HUES6 (cell line): ENCODE measurements at regions not wholly inside any gene's neighbourhood (a gene's known extent, or its start where the extent isn't known, plus 50 kb on each side); places are given as distances from the start of the nearest gene placed in this dataset.

Experiments
- H3K27ac ChIP-seq: 2 replicates; pipeline ENCODE4 v1.7.0; 2013; ENCODE audit warnings: low read depth, mild to moderate bottlenecking, low read length, inconsistent platforms
- H3K27me3 ChIP-seq: 2 replicates; pipeline ENCODE4 v1.6.1; 2013; ENCODE audit warnings: low read length; ENCODE audit not compliant: control insufficient read depth, insufficient read depth
- H3K36me3 ChIP-seq: 2 replicates; pipeline ENCODE4 v1.6.1; 2013; ENCODE audit warnings: low read length; ENCODE audit not compliant: control insufficient read depth, insufficient read depth
- H3K4me1 ChIP-seq: 2 replicates; pipeline ENCODE4 v1.6.1; 2013; ENCODE audit warnings: low read length; ENCODE audit not compliant: control insufficient read depth, insufficient read depth
- H3K4me3 ChIP-seq: 2 replicates; pipeline ENCODE4 v1.5.1; 2013; ENCODE audit warnings: low read depth, low read length
- H3K9ac ChIP-seq: one replicate; pipeline ENCODE4 v1.6.1; 2013; ENCODE audit warnings: mild to moderate bottlenecking, low read length
- H3K9me3 ChIP-seq: 2 replicates; pipeline ENCODE4 v1.6.1; 2013; ENCODE audit warnings: low read depth, low read length; ENCODE audit not compliant: control insufficient read depth, insufficient read depth

DNA sequence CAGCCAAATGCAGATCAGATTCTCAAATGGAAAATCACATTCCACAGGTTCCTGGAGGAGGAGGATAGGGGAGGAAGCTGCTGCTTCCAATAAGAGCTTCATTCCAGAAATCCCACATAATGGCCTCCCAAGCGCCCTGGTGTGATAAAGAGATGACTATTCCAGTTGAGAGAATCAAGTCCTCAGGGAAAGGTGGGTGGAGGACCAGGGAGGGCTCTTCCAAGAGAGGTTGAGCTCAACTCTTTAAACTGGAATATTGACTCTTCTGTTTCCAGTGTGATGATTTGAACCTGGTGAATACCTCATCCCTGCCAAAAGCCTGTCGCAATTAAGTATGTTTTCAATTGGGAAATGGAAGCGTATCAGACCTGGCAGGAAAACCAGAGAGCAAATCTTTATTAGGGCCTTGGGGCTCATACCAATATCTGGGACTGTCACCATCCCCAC, 81.4 kb upstream of the DYNLRB2 start:
- no peaks in the 10 kb centered on the region for H3K36me3 ChIP-seq
- H3K4me1 ChIP-seq = peaks cover 4% of the 10 kb centered on the region
- no peak overlapping the region for H3K27ac ChIP-seq
- no peak overlapping the region for H3K4me3 ChIP-seq
- no peak overlapping the region for H3K9ac ChIP-seq
- H3K27me3 ChIP-seq = no peaks in the 10 kb centered on the region
- peaks cover 3% of the 10 kb centered on the region; the same call in 1 of the 2 replicates for H3K9me3 ChIP-seq

DNA sequence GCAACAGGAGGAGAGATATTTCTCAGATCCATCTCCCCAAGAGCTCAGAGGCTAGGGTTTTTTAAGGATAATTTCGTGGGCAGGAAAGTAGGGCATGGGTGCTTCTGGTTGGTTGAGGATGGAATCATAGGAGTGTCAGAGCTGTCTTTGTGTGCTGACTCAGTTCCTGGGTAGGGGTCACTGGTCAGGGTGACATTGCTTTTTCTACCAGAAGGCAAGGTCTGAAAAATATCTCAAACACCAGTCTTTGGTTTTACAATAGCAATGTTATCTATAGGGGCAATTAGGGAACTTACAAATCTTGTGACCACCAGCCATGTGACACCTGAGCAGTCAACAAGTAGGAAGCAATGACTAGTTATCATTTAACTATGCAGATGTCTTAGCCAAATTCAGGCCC, 82.9 kb upstream of the DYNLRB2 start:
- H3K9me3 ChIP-seq = peaks cover 3% of the 10 kb centered on the region; the same call in 1 of the 2 replicates
- peaks cover 4% of the 10 kb centered on the region for H3K4me1 ChIP-seq
- H3K27ac ChIP-seq = no peak overlapping the region
- no peak overlapping the region for H3K9ac ChIP-seq
- no peak overlapping the region for H3K4me3 ChIP-seq
- no peaks in the 10 kb centered on the region for H3K36me3 ChIP-seq
- H3K27me3 ChIP-seq = no peaks in the 10 kb centered on the region

DNA sequence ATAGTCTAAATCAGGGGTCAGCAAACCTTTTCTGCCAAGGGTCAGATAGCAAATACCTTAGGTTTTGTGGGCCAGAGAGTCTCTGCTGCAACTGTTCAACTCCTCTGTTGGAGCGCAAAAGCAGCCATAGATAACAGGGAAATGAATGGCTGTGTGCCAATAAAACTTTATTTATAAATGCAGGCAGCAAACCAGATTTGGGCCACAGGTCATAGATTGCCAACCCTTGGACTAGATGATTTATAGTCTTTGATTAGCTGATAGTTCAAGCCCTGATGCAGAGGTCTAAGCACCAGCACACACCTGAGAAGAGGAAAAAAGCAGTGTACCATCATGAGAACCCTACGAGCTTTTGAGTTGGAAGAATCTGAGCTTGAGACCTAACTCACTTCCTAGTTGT, 86.0 kb upstream of the DYNLRB2 start:
- peaks cover 3% of the 10 kb centered on the region; the same call in 1 of the 2 replicates for H3K9me3 ChIP-seq

DNA sequence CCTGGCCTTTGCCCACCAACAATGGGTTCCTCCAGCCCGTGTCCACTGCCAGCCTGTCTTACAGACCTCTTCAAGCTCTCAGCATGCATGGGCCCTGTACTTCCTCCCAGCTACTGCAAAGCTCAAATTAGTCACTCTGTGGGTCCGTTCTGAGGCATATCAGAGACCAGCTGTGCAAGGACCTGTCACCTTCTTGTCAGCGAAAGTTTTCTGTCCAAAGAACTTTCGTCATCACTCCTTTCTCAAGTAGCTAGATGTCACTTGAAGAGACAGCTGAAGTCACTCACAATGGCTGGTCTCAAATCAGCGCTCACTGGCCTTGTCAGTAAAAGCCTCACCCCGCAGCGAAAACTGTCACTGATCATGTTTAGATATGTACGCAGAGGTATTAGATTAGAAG, 91.4 kb upstream of the DYNLRB2 start:
- Histone ChIP-seq H3K9me3 (no peaks in the 10 kb centered on the region), H3K9ac (no peak overlapping the region), H3K36me3 (no peaks in the 10 kb centered on the region), H3K4me3 (no peak overlapping the region), H3K27ac (no peak overlapping the region), H3K4me1 (no peaks in the 10 kb centered on the region), H3K27me3 (no peaks in the 10 kb centered on the region)

More for the DNA sequence above, 86.0 kb upstream of the DYNLRB2 start:
- Histone ChIP-seq H3K27ac (no peak overlapping the region), H3K4me1 (peaks cover 4% of the 10 kb centered on the region), H3K27me3 (no peaks in the 10 kb centered on the region), H3K36me3 (no peaks in the 10 kb centered on the region), H3K9ac (no peak overlapping the region), H3K4me3 (no peak overlapping the region)

DNA sequence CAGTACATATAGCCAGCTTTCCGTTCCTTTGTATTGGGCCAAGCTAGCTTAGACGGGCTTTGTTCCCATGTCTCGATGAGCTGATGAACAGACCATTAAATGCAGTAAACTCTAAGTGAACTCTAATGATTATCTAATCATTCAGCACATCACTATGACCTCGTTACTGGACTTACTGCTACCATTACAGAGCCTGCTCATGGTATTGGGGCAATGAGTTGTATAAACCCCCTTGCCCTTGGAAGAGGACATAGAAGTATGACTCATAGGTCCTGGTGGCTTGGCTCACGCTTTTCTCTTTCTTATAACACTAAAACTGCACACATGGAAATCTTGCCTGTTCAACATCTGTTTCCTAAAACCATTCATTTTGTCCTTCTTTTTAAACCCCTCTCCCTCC, 93.6 kb upstream of the DYNLRB2 start:
- no peak overlapping the region for H3K9ac ChIP-seq
- no peaks in the 10 kb centered on the region for H3K9me3 ChIP-seq
- H3K27ac ChIP-seq = no peak overlapping the region
- H3K36me3 ChIP-seq = no peaks in the 10 kb centered on the region
- H3K27me3 ChIP-seq = no peaks in the 10 kb centered on the region
- no peaks in the 10 kb centered on the region for H3K4me1 ChIP-seq
- no peak overlapping the region for H3K4me3 ChIP-seq

DNA sequence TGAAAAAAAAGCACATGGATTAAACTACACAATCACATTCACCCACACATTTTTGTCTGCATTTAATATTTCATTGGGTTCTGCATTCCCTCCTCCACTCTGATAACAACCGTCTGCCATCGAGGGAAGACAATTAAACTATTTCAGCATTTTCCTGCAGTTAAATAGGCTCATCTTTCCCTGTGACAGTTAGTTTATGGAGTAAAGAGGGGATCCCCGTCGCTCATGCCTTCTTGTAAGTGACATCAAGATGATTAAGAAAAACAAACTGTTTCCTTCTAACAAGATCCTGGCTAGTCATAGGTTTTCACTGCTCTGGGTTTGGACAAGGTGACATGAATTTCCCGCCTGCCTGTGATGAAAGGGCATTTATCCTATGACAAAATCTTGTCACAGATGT, 98.0 kb upstream of the DYNLRB2 start:
- Histone ChIP-seq H3K27ac (no peak overlapping the region), H3K9me3 (0 out of 2 replicates have a peak, but pooled peaks cover 2% of the 10 kb centered on the region), H3K9ac (no peak overlapping the region), H3K4me3 (no peak overlapping the region), H3K27me3 (no peaks in the 10 kb centered on the region), H3K4me1 (no peaks in the 10 kb centered on the region), H3K36me3 (no peaks in the 10 kb centered on the region)

DNA sequence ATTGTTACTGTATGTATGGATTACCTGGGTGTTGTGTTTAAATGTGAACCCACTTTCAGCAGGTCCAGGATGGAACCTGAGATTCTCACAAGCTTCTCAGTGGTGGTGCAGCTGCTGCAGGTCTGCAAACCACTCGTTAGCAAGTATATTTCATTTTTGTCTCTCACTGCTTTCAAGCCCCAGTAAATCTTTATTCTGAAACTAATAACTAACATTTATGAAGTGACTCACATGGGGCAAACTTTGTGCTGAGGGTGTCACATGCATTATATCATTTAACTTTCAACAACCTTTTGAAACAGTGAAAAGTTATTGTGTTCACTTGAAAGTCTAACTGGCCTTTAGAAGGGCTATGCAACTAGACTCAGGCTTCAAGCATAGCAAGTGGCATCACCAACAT, 98.9 kb upstream of the DYNLRB2 start:
- H3K4me1 ChIP-seq = no peaks in the 10 kb centered on the region
- no peak overlapping the region for H3K27ac ChIP-seq
- no peaks in the 10 kb centered on the region for H3K27me3 ChIP-seq

DNA sequence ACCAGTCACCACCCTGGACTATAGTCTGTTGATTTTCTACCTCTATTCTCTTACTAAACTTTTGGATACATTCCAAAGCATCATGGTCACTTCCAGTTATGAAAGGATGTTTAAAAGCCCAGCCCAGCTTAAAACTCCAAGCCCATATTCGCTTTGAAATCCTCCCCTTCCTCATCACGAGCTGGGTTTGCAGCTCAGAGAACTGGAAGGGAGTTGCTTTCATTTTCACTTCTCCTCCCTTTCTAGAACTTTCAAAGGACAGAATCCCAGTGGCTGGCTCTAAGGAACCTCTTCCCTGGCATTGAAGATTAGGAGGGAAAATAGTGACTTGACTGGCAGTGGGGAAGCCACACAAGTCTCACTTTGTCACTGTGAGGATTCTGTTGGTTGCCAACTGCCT, 100.1 kb upstream of the DYNLRB2 start:
- Histone ChIP-seq H3K9ac (no peak overlapping the region), H3K27me3 (no peaks in the 10 kb centered on the region), H3K4me1 (no peaks in the 10 kb centered on the region), H3K9me3 (0 out of 2 replicates have a peak, but pooled peaks cover 2% of the 10 kb centered on the region), H3K27ac (no peak overlapping the region), H3K4me3 (no peak overlapping the region), H3K36me3 (no peaks in the 10 kb centered on the region)

More for the DNA sequence above, 98.9 kb upstream of the DYNLRB2 start:
- no peak overlapping the region for H3K9ac ChIP-seq
- H3K4me3 ChIP-seq = no peak overlapping the region
- no peaks in the 10 kb centered on the region for H3K36me3 ChIP-seq
- H3K9me3 ChIP-seq = 0 out of 2 replicates have a peak, but pooled peaks cover 2% of the 10 kb centered on the region

DNA sequence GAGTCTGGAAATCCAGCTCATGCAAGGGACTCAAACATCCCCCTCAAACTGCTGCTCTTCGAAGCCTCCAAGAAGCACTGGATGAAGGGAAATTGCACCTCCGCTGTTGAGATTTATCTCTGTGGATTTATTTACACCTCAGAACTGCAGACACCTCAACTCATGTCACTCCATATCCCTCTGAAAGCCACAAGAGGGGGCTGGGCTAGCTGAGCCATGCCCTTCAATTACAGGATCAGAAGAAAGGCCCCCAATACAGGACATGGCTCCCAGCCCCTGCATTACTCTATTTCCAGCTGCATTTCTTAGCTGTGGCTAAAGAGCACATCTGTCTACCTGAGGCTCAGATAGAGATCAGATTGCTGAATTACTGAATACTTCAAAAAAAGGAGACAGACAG, 103.1 kb upstream of the DYNLRB2 start:
- H3K9me3 ChIP-seq = 0 out of 2 replicates have a peak, but pooled peaks cover 2% of the 10 kb centered on the region
- H3K27ac ChIP-seq = no peak overlapping the region
- no peaks in the 10 kb centered on the region for H3K27me3 ChIP-seq
- H3K4me1 ChIP-seq = no peaks in the 10 kb centered on the region
- H3K36me3 ChIP-seq = no peaks in the 10 kb centered on the region
- H3K4me3 ChIP-seq = no peak overlapping the region
- H3K9ac ChIP-seq = no peak overlapping the region

DNA sequence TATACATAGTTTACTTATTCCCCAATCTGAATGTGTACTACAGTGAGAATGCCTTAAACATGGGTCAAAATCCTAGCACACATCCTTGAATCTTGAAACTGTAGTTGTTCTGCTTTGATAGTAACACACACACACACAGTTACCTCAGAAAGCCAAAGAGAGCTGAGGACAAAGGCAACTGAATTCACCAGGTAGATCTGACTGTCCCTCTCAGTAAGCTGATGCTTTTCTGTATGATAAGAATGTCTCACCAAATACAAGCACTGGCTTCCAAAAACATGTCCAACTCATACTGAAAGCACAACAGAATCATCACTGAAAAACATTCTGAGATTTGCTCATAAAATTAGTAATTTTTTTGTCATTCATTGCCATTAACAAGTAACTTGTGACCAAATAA, 104.3 kb upstream of the DYNLRB2 start:
- Histone ChIP-seq H3K9ac (no peak overlapping the region), H3K4me3 (no peak overlapping the region), H3K27ac (no peak overlapping the region), H3K36me3 (no peaks in the 10 kb centered on the region), H3K4me1 (no peaks in the 10 kb centered on the region), H3K27me3 (no peaks in the 10 kb centered on the region), H3K9me3 (0 out of 2 replicates have a peak, but pooled peaks cover 2% of the 10 kb centered on the region)

DNA sequence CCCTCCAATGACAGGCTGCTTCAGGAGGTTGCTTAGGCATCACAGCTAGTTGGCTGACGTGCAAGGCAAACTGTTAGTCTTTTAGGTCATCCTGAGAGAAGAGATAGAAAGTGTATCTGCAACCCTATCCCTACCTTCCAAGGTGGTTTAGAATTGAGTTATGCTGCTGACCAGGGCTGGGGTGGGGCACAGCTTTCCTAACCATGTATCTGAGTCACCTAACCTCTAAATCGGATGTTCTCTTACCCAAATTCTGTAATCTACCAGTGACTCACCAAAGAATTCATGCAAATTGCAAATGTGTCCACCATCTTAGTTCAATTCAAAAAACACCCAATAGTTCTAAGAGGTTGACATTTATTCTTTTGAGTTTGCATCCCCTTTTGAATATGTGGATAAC, 107.2 kb upstream of the DYNLRB2 start:
- H3K36me3 ChIP-seq = no peaks in the 10 kb centered on the region
- no peak overlapping the region for H3K4me3 ChIP-seq
- no peaks in the 10 kb centered on the region for H3K27me3 ChIP-seq
- H3K9me3 ChIP-seq = 0 out of 2 replicates have a peak, but pooled peaks cover 5% of the 10 kb centered on the region
- H3K4me1 ChIP-seq = no peaks in the 10 kb centered on the region
- no peak overlapping the region for H3K27ac ChIP-seq
- no peak overlapping the region for H3K9ac ChIP-seq

DNA sequence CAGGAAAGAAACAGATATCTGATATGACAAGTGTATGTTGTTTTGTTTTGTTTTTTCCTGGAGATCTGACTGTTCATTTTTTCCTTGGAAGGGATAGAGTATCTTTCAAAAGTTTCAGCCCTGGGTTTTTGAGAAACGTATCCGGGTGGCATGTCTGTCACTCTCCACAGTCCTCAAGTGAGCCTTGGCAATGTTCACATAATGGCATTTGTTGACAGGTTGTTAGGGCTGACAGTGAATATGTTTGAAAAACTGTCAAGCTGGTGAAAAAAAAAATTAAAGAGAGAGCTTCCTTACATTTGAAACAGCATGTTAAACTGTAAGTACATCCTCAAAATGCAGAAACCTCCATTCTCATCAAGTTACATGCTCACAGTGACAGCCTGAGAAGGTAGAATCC, 113.0 kb upstream of the DYNLRB2 start:
- Histone ChIP-seq H3K27me3 (no peaks in the 10 kb centered on the region; the same call in 1 of the 2 replicates), H3K4me1 (no peaks in the 10 kb centered on the region), H3K4me3 (no peak overlapping the region), H3K36me3 (no peaks in the 10 kb centered on the region), H3K27ac (no peak overlapping the region), H3K9me3 (0 out of 2 replicates have a peak, but pooled peaks cover 3% of the 10 kb centered on the region), H3K9ac (no peak overlapping the region)
